Astrocyte (in vitro differentiated cells and primary cell): ENCODE measurements at regions not wholly inside any gene's neighbourhood (a gene's known extent, or its start where the extent isn't known, plus 50 kb on each side); places are given as distances from the start of the nearest gene placed in this dataset.
"Not testable (repeated sequence)": the region's sequence is repeated elsewhere in the genome, so short reads cannot be mapped to it uniquely, and the experiment has no call there.

Experiments
- EZH2 ChIP-seq: IDR thresholded peaks from 2 replicates; pipeline ENCODE4 v1.6.1; 2012; ENCODE audit warnings: mild to moderate bottlenecking, low read length, inconsistent platforms; ENCODE audit not compliant: insufficient read depth
- TF ChIP-seq, protein P1 (sequence below): IDR thresholded peaks from 2 replicates; pipeline ENCODE4 v1.5.1; 2011; ENCODE audit warnings: low read depth, mild to moderate bottlenecking, inconsistent platforms, low read length, moderate library complexity; ENCODE audit not compliant: insufficient read depth

DNA sequence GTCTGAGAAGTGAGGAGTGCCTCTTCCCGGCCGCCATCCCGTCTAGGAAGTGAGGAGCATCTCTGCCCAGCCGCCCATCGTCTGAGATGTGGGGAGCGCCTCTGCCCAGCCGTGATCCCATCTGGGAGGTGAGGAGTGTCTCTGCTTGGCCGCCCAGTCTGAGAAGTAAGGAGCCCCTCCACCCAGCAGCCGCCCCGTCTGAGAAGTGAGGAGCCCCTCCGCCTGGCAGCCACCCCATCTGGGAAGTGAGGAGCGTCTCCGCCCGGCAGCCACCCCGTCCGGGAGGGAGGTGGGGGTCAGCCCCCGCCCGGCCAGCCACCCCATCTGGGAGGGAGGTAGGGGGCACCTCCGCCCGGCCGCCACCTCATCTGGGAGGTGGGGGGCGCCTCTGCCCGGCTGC lies 940.2 kb downstream of the PRIM2 start:
- TF ChIP-seq, protein P1, sequence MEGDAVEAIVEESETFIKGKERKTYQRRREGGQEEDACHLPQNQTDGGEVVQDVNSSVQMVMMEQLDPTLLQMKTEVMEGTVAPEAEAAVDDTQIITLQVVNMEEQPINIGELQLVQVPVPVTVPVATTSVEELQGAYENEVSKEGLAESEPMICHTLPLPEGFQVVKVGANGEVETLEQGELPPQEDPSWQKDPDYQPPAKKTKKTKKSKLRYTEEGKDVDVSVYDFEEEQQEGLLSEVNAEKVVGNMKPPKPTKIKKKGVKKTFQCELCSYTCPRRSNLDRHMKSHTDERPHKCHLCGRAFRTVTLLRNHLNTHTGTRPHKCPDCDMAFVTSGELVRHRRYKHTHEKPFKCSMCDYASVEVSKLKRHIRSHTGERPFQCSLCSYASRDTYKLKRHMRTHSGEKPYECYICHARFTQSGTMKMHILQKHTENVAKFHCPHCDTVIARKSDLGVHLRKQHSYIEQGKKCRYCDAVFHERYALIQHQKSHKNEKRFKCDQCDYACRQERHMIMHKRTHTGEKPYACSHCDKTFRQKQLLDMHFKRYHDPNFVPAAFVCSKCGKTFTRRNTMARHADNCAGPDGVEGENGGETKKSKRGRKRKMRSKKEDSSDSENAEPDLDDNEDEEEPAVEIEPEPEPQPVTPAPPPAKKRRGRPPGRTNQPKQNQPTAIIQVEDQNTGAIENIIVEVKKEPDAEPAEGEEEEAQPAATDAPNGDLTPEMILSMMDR: not testable (repeated sequence)
- not testable (repeated sequence) for TF ChIP-seq EZH2
